GM18502 (cell line): ENCODE measurements at regions not wholly inside any gene's neighbourhood (a gene's known extent, or its start where the extent isn't known, plus 50 kb on each side); places are given as distances from the start of the nearest gene placed in this dataset.

Experiments used
- ATAC-seq: cut with Tn5 transposase; IDR thresholded peaks from one replicate; pipeline ENCODE4 v1.9.1; 2021; ENCODE audit warnings: mild to moderate bottlenecking; ENCODE audit not compliant: unreplicated experiment, poor library complexity

DNA sequence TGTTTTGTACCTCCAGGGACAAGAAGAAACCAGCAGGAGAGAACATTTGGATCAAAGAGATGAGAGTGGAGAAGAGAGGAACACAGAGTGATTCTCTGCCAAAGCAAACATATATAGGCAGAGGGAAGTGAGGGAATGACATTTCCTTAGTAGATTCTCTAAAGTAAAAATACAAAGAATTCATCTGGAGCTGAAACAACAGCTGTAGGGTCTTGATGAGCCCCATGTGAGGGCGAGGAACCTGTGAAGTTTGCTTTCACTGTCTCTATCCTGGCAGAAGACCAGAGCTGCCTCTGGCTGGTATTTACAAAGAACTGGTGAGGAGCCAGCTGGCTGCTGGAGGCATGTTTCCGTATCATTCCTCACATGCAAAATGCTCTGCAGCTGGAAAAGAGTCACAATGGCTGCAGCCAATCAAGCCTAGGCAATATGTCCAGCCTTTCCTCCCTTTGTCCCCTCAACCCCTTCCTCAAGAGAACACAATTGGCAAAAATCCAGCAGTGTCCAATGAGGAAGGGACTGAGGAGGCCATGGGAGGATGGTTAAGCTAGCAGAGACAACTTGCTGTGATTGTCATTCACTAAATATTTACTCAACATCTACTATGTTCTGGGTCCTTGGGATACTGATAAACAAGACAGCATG is 122.5 kb downstream of the PHLDA1 start:
- ATAC-seq: no peak

DNA sequence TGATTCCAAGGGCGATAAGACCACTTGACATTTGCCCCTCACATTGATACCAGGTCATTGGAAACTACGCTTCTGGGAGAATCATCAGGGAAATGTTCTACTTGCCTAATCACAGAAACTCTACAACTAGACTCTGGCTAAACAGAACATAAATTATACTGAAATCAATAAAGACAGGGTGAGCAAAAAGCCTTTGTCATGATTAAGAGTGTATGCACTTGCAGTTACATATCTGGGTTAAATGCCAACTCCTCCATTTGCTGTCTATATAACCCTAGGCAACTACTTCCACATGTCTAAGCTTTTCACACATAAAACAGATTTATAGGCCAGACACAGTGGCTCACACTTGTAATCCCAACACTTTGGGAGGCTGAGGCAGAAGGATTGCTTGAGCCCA is 125.7 kb downstream of the PHLDA1 start:
- no peak for ATAC-seq

DNA sequence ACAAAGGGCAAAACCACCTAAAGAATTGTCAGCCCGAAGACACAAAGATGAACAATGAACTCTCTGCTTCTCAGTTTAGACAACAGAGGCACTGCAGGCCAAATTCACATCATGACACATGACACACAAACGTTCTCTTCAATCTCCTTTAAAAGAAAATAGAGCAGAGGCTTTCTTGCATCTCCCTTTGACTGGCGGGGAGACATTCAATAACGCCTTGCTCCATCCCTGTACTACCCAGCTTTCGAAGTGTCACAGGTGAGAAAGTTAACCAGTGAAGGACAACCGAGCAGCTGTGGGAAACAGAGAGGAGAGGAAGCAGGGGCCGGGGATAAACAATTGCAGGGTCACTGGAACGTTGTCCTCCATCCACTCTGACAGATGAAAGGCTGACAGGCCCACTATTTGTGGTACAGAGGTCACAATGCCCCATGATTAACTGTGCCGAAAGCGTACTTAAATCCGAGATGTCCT is 130.8 kb downstream of the PHLDA1 start:
- no peak for ATAC-seq

DNA sequence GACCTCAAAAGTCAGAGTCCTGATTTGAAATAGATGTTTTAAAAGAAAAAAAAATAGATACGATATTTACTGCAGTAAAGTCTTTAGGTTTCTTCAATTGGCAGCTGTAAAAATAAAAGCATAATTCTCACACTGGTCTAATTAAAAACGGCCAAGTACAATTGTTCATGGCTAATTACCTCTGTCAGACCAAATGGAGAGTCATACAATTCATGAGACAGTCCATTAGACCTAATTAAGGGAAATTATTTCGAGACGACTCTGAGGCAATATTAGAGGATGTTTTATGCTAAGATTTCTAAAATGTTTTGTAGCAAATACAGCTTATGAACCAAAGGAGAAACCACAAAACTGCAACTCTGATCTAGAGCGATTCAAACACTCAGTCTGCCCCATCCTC is 131.3 kb downstream of the PHLDA1 start:
- ATAC-seq: no peak

DNA sequence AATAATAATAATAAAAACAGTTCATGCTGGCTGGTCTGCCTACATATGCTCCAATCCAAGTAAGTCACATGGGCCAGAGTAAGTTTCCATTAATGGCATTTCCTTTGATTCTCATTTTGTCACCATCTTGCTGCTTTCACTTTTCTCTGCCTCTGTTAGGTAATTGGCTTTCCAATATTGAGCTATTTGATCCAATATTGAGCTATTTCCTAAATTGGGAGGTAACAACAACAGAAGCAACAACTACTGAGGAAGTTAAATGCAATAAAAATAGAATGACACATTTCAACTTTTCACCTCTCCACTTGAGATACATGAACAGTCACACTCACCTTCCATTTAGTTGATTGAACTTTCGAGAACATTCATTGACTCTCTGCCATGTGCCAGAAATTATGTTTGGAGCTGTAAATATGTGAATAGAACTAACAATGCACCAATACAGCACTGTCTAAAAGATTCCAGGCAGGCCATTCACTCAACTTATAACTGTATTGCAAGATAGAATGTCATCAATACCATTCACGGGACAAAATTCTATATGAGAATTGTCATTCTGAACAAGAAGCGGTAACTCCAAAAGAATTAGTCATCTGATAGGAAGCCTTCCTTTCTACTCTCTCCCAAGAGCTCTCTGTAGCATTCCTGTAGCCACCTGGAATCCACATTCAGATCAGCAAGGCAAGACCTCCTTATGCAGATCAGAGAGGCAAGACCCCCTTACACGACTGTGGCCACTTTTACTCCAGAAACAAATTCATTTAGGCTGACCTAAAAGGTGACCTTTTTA is 136.4 kb downstream of the PHLDA1 start:
- ATAC-seq: no peak

DNA sequence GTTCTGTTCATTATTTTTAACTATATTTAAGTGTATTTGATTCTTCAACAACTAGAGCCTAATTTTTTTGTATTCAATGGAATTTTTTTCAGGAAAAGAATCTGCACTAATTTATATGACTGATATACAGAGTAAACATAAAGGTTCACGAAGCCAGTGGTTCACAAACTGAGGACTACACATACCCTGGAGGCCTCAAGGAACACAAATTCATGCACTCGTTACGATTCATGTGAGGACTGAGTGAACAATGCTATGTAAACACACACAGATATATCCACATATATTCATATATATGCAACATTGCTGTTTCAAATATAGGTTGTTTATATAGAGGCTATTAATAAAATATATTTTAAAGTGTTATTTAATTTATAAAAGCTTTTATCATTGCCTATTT is 137.8 kb downstream of the PHLDA1 start:
- no peak for ATAC-seq

DNA sequence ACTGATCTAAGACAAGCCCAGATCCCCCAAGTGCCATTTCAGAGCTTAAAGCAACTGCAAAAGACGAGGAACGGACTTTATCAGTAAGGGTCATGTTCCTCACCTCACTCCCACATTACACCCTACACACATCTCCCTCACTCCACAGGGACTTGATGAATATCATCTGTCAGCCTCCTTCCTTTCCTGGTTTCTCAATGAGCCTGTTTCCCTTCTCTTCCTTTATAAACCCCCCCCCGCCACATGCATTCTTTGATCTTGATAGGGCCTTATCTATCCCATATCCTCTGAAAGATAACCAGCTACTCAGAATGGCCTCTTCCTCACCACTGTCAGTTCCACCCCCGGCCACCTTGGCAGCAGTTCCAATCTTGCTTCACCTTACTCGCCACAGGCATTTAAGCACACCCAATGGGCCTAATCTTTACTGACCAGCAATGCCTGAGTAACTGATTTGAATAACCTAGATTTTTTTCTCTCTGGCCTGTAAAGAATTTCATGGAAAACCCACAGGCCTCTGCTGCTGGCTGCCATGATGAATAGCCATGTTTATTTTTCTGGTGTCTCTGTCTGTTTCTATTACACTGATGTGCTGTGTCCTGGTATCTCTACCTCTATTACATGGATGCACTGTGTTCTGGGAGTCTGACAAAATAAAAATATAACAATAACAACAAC is 138.7 kb downstream of the PHLDA1 start:
- no peak for ATAC-seq

DNA sequence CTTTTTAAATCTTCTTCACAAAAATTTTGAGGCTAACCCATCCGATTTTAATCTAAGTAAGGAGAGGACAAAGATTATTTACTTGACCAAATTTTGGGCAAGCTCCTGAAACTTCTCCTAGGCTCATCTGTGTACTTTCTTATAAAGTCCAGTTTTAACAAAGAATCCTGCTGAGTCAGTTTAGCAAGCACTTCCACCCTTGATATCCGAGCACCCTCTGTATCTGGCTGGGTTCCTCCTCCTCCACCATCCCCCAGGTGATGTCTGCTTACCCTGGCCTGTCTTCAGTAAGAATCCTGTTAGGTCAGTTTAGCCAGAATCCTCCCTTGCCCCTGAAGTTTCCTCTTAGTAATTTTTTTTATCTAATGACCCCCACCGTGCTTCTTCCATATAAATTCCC is 140.5 kb downstream of the PHLDA1 start:
- no peak for ATAC-seq

DNA sequence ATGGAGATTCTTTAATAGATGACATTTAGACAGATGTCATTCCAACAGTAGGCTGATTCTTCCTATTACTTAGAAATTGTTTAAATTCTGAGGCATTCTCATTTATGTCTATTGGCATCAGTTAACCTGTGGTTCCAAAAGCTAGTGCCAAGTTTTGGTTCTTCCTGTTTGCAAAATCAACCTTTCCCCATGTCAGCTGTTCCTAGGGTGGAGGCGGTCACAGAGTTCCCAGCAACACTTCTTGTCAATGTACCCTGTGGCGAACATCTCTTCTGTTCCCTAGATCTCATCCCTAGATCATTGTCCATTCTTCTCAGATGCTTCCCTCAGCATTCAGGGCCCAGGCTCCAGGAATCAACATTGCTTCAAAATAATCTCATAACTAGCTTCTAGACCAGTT is 140.9 kb downstream of the PHLDA1 start:
- ATAC-seq: no peak

DNA sequence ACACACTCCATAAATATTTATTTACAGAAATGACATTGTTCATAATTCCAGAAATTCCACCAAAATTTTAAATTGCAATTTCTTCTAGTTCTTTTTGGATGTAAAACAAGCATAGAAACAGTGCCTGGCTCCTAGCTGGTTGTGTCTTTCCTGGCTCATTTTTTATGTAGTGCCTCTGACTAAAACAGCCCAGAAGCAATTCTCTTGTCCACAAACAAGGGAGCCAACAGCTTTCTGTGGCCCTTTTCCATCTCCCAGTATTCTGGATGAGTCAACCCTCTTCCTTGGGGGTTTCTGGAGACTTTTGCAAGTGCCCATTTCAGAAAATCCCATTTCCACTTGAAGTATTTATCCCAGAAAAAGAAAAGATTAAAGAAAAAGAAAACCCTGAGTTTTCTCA is 141.4 kb downstream of the PHLDA1 start:
- ATAC-seq: no peak

DNA sequence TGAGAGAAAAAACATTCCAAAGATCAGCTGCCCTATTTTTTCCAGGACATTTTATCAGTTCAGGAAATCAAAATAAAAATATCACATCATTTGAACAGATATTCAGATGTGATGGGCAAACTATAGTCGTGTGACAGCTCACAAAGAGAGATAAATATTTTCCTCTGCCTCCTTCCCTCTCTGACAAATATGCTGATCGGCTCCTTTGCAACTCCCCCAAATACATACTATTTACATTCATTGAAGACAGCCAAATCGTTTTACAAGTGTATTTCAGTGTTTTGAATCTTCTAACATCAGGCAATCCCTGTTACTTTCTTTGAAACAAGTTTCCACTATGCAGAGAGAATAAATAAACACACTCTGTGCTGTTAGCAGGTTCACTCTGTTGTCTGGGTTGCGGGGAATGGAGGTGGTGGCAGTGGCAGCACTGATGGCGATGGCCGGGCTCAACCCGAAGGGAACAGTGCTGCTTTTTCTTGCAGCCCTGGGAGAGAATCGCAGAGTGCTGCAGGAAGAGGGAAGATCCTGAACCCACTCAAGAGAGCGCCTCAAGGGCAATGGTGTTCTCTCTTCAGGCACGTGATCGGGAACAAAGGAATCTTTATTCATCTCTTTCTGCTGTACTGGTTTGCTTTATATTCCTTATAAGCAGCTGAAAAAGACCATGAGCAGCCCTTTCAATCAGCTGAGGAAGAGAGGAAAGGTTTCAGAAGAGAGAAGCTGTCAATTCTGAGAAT is 142.5 kb downstream of the PHLDA1 start:
- ATAC-seq: no peak

DNA sequence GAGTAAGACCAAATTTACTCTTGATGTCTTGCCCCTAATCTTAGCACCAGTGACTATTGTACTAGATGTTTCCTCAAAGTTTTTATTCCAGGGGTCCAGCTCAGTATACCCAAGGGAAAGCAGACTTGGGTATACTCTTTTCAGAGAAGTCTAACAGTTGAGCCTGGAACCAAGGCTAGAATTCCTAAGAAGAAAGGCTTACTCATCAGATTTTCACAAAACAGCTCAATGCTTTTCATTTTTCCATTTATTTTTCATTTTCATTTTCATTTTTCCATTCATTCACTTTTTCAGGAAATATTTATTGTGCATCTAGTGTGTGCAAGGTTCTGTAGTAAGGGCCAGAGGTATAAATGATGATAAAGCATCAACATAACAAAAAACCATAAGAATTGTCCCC is 143.2 kb downstream of the PHLDA1 start:
- no peak for ATAC-seq

DNA sequence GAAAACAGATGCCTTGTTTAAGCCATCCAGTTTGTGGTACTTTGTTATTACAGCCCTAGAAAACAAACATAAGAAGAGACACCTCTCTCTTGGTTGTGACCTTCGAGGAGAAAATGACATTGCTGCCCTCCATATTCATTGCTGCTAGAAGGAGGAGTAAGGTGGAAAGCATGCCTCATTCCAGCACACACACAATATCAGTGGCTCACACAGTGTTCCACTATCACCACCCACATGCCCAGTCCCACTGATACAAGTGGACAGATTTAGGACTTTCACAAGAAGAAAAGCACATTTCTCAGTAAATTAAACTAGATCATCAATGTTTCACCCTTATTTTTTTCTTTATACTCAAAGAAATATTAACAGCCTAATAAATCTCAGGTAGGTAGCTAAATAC is 143.6 kb downstream of the PHLDA1 start:
- no peak for ATAC-seq

DNA sequence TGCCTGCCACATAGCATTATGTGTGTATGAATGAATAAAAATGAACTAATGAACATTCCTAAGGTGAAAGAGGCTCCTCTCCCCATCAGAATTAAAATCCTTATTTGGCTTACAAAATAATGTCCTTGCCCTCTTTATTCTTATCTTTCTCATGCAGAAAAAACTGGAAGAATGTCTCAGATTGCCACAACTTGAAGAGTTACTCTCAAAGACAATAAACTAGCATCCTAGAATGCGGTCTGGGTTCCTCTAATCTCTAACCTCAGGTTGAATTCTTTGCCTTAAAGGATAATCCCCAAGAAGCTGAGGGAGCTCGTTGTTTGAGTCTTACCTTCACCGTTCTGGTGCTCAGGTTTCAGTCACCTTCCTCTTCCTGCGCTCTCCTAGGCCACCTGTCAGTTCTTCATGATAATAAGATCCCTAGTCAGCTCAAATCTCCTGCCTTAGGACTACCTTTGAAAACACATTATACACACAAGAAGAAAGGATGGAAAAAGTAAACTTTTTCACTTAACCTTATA is 147.1 kb downstream of the PHLDA1 start:
- no peak for ATAC-seq

DNA sequence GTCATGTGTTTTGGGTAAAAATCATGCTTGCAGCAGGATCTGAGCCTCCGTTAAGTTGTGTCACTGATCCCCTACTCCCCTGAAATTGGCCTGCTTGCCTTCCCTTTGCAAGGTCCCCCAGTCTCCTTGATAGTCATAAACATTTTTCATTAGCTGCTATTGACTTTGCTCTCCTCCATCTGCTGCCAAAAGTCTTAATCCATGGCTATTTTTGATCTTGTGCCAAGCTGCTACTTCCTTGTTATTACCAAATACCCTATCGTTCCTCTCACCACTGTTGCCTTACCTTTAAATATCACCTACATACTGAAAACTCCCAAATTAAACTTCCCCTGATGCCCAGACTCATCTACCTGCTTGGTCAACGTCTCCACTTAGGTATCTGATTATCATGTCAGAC is 148.3 kb downstream of the PHLDA1 start:
- no peak for ATAC-seq

DNA sequence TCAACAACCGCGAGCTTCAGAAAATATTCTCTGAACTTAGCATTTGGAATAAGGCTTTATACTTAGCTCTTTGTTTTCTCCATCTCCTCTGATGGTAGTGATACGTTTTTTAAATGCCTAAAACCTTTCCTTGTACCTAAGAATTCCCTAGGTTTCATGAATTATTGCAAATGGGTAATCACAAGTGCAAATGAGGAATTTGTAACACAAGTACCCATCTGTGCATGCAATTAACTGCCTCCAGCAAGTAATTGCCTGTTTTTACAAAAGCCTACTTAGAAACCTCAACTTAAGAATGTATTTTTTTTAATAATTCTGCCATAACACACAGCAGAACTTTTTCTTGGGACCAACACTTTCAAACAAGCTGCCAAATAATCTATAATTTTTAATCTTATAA is 149.2 kb downstream of the PHLDA1 start:
- ATAC-seq: no peak

DNA sequence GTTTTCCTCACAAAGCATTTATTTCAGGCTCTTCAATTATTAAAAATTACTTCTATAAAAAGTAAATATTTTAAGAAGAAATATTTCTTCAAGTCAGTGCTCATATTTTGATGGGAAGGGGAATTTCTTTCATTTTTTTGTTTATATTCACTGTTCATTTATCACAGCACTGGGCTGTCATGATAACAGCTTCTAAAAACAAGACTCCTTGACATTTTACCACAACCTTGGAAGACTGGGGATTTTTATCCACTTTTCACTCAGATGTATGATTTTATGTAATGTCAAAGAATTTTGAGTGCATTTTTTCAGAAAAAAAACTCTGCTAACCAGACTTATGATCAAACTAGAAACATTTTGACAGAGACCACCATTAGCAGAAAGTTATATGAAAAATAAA is 149.7 kb downstream of the PHLDA1 start:
- no peak for ATAC-seq

DNA sequence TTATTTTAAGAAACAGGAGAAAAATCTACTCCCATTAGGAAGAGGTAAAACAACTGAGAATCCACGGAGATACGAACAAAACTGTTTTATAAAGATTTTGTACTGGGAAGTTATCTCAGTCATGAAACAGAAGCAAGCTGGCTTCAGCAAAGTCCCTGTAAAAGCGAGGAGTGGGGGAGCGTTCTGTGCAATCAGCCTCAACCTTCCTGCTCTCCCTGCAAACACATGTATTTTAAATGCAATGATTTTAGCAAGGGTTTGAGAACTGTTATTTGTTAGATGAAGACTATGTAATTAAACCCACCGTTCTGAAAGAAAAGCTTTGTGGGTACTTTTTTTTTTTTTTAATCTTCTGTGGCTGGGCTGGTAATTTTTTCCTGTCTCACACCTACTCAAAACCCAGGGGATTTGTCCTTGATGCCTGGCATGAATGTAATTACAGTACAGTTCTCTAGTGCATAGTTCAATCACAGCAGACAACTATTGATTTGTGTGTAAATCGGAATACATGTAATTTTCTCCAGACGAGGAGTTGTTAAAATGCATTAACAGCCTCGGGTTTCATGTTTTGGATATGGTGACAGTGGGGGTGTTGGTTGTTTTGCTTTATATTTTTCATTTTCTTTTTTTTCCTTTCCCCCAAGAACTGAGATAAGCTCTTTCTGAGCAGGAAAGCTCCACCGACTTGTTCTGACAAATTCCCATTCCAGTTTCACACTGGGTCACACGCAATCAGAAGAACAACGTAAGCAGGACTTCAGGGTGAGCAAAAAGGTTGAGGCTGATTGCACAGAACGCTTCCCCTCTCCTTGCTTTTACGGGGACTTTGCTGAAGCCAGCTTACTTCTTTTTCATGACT is 153.6 kb downstream of the PHLDA1 start:
- ATAC-seq: no peak

DNA sequence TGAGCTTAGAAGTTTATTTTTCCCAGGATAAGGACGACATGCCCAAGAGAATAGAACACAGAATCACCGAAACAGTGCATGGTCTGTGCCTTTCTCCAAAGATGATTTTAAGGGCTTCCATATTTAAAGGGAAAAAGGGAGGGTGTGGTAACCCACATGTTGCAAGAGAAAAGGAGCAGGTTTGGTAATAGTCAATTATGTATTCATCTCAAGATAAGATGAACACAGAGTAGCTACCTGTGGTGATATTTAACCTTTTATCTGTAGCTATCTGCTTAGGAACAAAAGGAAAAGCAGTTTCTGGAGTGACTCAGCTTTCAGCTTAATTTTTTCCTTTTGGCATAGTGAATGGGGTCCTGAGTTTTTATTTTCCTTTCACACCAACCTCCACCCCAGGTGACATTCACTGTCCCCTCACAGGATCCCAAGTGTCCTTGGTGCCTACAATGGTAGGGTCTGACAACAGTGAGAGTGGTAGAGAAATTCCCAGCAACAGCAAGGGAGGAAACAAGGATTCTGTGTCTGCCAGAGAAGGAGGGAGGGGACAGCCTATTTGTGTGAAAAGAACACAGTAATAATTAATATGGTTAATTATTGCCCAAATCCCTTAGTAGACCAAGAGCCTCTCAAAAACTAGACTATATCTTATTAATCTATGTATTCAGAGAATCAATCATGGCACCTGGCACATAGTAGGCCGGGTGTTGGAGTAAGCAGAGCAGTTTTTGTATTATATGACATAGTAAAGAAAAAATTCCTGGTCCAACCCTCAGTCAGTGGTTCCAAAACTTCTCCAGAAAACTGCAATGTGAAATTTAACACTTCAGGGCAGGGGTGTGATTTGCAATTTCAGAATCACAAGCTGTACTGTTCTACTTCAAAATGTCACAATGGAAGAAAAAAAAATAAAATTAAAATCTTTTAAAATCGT is 154.5 kb downstream of the PHLDA1 start:
- no peak for ATAC-seq
